PFSK-1 (cell line): ENCODE measurements at regions not wholly inside any gene's neighbourhood (a gene's known extent, or its start where the extent isn't known, plus 50 kb on each side); places are given as distances from the start of the nearest gene placed in this dataset.

Experiments
- FOXP2 ChIP-seq: optimal IDR thresholded peaks from 2 replicates; pipeline ENCODE3; 2011; ENCODE audit warnings: borderline replicate concordance, control low read depth, inconsistent platforms; ENCODE audit not compliant: insufficient read depth; ENCODE audit errors: extremely low read length, extremely low read depth
- POLR2AphosphoS5 ChIP-seq: IDR thresholded peaks from 2 replicates; pipeline ENCODE4 v1.6.1; 2012; ENCODE audit warnings: low read depth, mild to moderate bottlenecking, control low read depth, low read length, moderate library complexity
- REST ChIP-seq, 2 experiments: IDR thresholded peaks; 2 replicates each; pipeline versions ENCODE4 v1.6.1 to v1.8.0; 2011 to 2012; ENCODE audit warnings: low read depth in 2 of 2, low read length in 2 of 2, control low read depth in 1 of 2, inconsistent platforms in 1 of 2, mild to moderate bottlenecking in 1 of 2, moderate library complexity in 1 of 2; ENCODE audit not compliant: insufficient read depth in 1 of 2
- SIN3A ChIP-seq: IDR thresholded peaks from 2 replicates; pipeline ENCODE4 v1.6.1; 2012; ENCODE audit warnings: mild to moderate bottlenecking, low read length, moderate library complexity, borderline replicate concordance; ENCODE audit not compliant: insufficient read depth
- TAF1 ChIP-seq: IDR thresholded peaks from 2 replicates; pipeline ENCODE4 v1.6.1; 2012; ENCODE audit warnings: low read length, control low read depth, borderline replicate concordance; ENCODE audit not compliant: insufficient read depth

- no peak for TF ChIP-seq SIN3A
- no peak for TF ChIP-seq TAF1
- no peak for TF ChIP-seq POLR2AphosphoS5
- no peak for TF ChIP-seq FOXP2
- no peak for TF ChIP-seq REST (IDR thresholded peaks at IDR 0.05; ENCODE audit: insufficient read depth in 1 of 2, low read depth in 2 of 2, low read length in 2 of 2)
Observed at GRCh38 chr13:91145571-91146205, 201.8 kb upstream of the MIR17HG start.

- no peak for TF ChIP-seq POLR2AphosphoS5
- no peak for TF ChIP-seq REST (IDR thresholded peaks at IDR 0.05; ENCODE audit: insufficient read depth in 1 of 2, low read depth in 2 of 2, low read length in 2 of 2)
- no peak for TF ChIP-seq FOXP2
- TF ChIP-seq SIN3A = no peak
- no peak for TF ChIP-seq TAF1
Observed at GRCh38 chr13:91146601-91147000, 200.9 kb upstream of the MIR17HG start.

GRCh38 chr13:91148098-91148497, 199.4 kb upstream of the MIR17HG start:
- TF ChIP-seq FOXP2 (no peak), REST (IDR thresholded peaks at IDR 0.05; ENCODE audit: insufficient read depth in 1 of 2, low read depth in 2 of 2, low read length in 2 of 2) (no peak), POLR2AphosphoS5 (no peak), TAF1 (no peak), SIN3A (no peak)

GRCh38 chr13:91151921-91152320, 195.6 kb upstream of the MIR17HG start:
- TF ChIP-seq REST (IDR thresholded peaks at IDR 0.05; ENCODE audit: insufficient read depth in 1 of 2, low read depth in 2 of 2, low read length in 2 of 2) (no peak), SIN3A (no peak), POLR2AphosphoS5 (no peak), FOXP2 (no peak), TAF1 (no peak)
